Gastroesophageal sphincter (tissue), 4 donors: ENCODE measurements at regions not wholly inside any gene's neighbourhood (a gene's known extent, or its start where the extent isn't known, plus 50 kb on each side); places are given as distances from the start of the nearest gene placed in this dataset.

Experiments
- ATAC-seq: fragments of 150-250 bp; one replicate; pipeline ENCODE4 v1.9.1; 2016; ENCODE audit warnings: mild to moderate bottlenecking, moderate library complexity
- H3K27ac ChIP-seq, 4 donors: fragments of 200-600 bp; sonication (generic) in 3 of 4; 1 replicate in 3 of 4; 2 replicates in 1 of 4; pipeline ENCODE4 v1.5.1; 2016 to 2019
- H3K27me3 ChIP-seq: fragments of 200-600 bp; sonication (generic); one replicate; pipeline ENCODE4 v1.5.1; 2019
- H3K36me3 ChIP-seq, 2 donors: fragments of 200-600 bp; sonication (generic); one replicate each; pipeline ENCODE4 v1.5.1; 2019; ENCODE audit warnings: control low read depth in 1 of 2
- H3K4me1 ChIP-seq, 3 donors: fragments of 200-600 bp; sonication (generic); 1 replicate in 2 of 3; 2 replicates in 1 of 3; pipeline ENCODE4 v1.5.1; 2016 to 2019; ENCODE audit warnings: control low read depth in 2 of 3
- H3K4me3 ChIP-seq, 2 donors: fragments of 200-600 bp; sonication (generic); one replicate each; pipeline ENCODE4 v1.5.1; 2019; ENCODE audit warnings: mild to moderate bottlenecking in 1 of 2, moderate library complexity in 1 of 2
- H3K9me3 ChIP-seq, 3 donors: fragments of 200-600 bp; sonication (generic); one replicate each; pipeline ENCODE4 v1.5.1; 2017 to 2019; ENCODE audit warnings: control low read depth in 2 of 3
- CTCF ChIP-seq, 4 experiments: fragments of 200-600 bp in 2 of 4; fragments of 450-650 bp in 2 of 4; sonication (generic) in 1 of 4; IDR thresholded peaks; one replicate each; pipeline ENCODE4 v1.5.1; 2017 to 2019; ENCODE audit warnings: antibody characterized with exemption in 4 of 4, mild to moderate bottlenecking in 2 of 4, moderate library complexity in 2 of 4
- EP300 ChIP-seq: sonication (generic); formaldehyde crosslinking; IDR thresholded peaks from one replicate; pipeline ENCODE4 v1.6.1; 2017; ENCODE audit warnings: antibody characterized with exemption, mild to moderate bottlenecking
- POLR2A ChIP-seq, 2 donors: fragments of 450-650 bp; IDR thresholded peaks; one replicate each; pipeline ENCODE4 v1.6.1; 2017; ENCODE audit warnings: antibody characterized with exemption in 2 of 2, mild to moderate bottlenecking in 2 of 2, moderate library complexity in 1 of 2
- POLR2AphosphoS5 ChIP-seq: sonication (generic); formaldehyde crosslinking; IDR thresholded peaks from one replicate; pipeline ENCODE4 v1.6.1; 2017; ENCODE audit warnings: antibody characterized with exemption
- WGBS, 2 donors: methylation state at CpG; one replicate each; pipeline ENCODE4 v1.1.5; 2018; ENCODE audit warnings: low coverage in 1 of 2; 5-methylcytosine and 5-hydroxymethylcytosine counted together

- Histone ChIP-seq H3K27me3 (no peaks in the 10 kb centered on the region), H3K4me1 (peaks cover 0 to 7% (median 0%) of the 10 kb centered on the region in 3 donors), H3K27ac (no peak overlapping the region), H3K36me3 (no peaks in the 10 kb centered on the region), H3K9me3 (no peaks in the 10 kb centered on the region), H3K4me3 (no peak overlapping the region)
- ATAC-seq = no peak
- WGBS, 2 donors = 26 to 34% methylated on average over 5 of the region's 5 CpGs
- TF ChIP-seq EP300 = no peak
- no peak for TF ChIP-seq POLR2A (IDR thresholded peaks at IDR 0.05)
- no peak for TF ChIP-seq CTCF (IDR thresholded peaks at IDR 0.05)
- no peak for TF ChIP-seq POLR2AphosphoS5
These were observed 550.0 kb downstream of the REEP3 start for GRCh38 chr10:64071218-64071617.

GRCh38 chr10:64075604-64076003 lies 554.4 kb downstream of the REEP3 start:
- Histone ChIP-seq H3K4me3 (no peak overlapping the region), H3K9me3 (no peaks in the 10 kb centered on the region), H3K4me1 (no peaks in the 10 kb centered on the region), H3K27me3 (no peaks in the 10 kb centered on the region), H3K27ac (no peak overlapping the region), H3K36me3 (no peaks in the 10 kb centered on the region)
- 87 to 91% methylated on average over 2 of the region's 2 CpGs for WGBS, 2 donors
- no peak for ATAC-seq
- no peak for TF ChIP-seq POLR2A (IDR thresholded peaks at IDR 0.05)
- no peak for TF ChIP-seq POLR2AphosphoS5
- TF ChIP-seq CTCF (IDR thresholded peaks at IDR 0.05) = no peak
- TF ChIP-seq EP300 = no peak

GRCh38 chr10:64076322-64076940 lies 555.2 kb downstream of the REEP3 start:
- Histone ChIP-seq H3K4me3 (no peak overlapping the region), H3K9me3 (no peaks in the 10 kb centered on the region), H3K27me3 (no peaks in the 10 kb centered on the region), H3K27ac (no peak overlapping the region), H3K36me3 (no peaks in the 10 kb centered on the region), H3K4me1 (no peaks in the 10 kb centered on the region)
- 78 to 87% methylated on average over 7 of the region's 7 CpGs for WGBS, 2 donors
- TF ChIP-seq CTCF (IDR thresholded peaks at IDR 0.05) (no peak), POLR2AphosphoS5 (no peak), EP300 (no peak), POLR2A (IDR thresholded peaks at IDR 0.05) (no peak)
- no peak for ATAC-seq

GRCh38 chr10:64079341-64079740 lies 558.1 kb downstream of the REEP3 start:
- TF ChIP-seq EP300 (no peak), POLR2AphosphoS5 (no peak), POLR2A (IDR thresholded peaks at IDR 0.05) (no peak), CTCF (IDR thresholded peaks at IDR 0.05) (no peak)
- H3K27ac ChIP-seq = no peak overlapping the region
- H3K27me3 ChIP-seq = no peaks in the 10 kb centered on the region
- no peaks in the 10 kb centered on the region for H3K9me3 ChIP-seq
- no peak for ATAC-seq
- no peak overlapping the region for H3K4me3 ChIP-seq
- WGBS, 2 donors = 100% methylated on average over 1 of the region's 1 CpG
- H3K4me1 ChIP-seq = no peaks in the 10 kb centered on the region
- no peaks in the 10 kb centered on the region for H3K36me3 ChIP-seq

- TF ChIP-seq POLR2AphosphoS5 (no peak), CTCF (IDR thresholded peaks at IDR 0.05) (no peak), EP300 (no peak), POLR2A (IDR thresholded peaks at IDR 0.05) (no peak)
- WGBS, 2 donors = 82% methylated on average over 1 of the region's 1 CpG; no CpG with 5 or more reads in 1 of the 2 donors
- no peak for ATAC-seq
- Histone ChIP-seq H3K27me3 (no peaks in the 10 kb centered on the region), H3K4me3 (no peak overlapping the region), H3K9me3 (no peaks in the 10 kb centered on the region), H3K4me1 (no peaks in the 10 kb centered on the region), H3K36me3 (no peaks in the 10 kb centered on the region), H3K27ac (no peak overlapping the region)
These were observed 558.9 kb downstream of the REEP3 start for GRCh38 chr10:64080071-64080470.
